Thoracic aorta (tissue), 2 donors: ENCODE measurements at regions not wholly inside any gene's neighbourhood (a gene's known extent, or its start where the extent isn't known, plus 50 kb on each side); places are given as distances from the start of the nearest gene placed in this dataset.

Source experiments
- ATAC-seq: fragments of 150-250 bp; one replicate; pipeline ENCODE4 v1.8.0; 2017; ENCODE audit warnings: low read depth; ENCODE audit not compliant: insufficient number of reproducible peaks, low FRiP score
- DNase-seq: peaks from one replicate; pipeline ENCODE4 v3.0.0-alpha.2; 2020; ENCODE audit warnings: low spot score
- H3K27ac ChIP-seq, 2 donors: fragments of 200-600 bp; sonication (generic); 1 replicate in 1 of 2; 2 replicates in 1 of 2; pipeline ENCODE4 v1.5.1; 2016; ENCODE audit warnings: mild to moderate bottlenecking in 2 of 2, moderate library complexity in 2 of 2
- H3K27me3 ChIP-seq: fragments of 200-600 bp; sonication (generic); replicated peaks from 2 replicates; pipeline ENCODE4 v1.6.0; 2016; ENCODE audit warnings: mild to moderate bottlenecking; ENCODE audit not compliant: insufficient read depth
- H3K36me3 ChIP-seq: fragments of 200-600 bp; sonication (generic); one replicate; pipeline ENCODE4 v1.5.1; 2016
- H3K4me1 ChIP-seq, 2 donors: fragments of 200-600 bp; sonication (generic); 1 replicate in 1 of 2; 2 replicates in 1 of 2; pipeline versions ENCODE4 v1.5.1 to v1.6.0; 2016; ENCODE audit warnings: low read depth in 2 of 2, mild to moderate bottlenecking in 1 of 2; ENCODE audit not compliant: control insufficient read depth in 1 of 2
- H3K4me3 ChIP-seq: fragments of 200-600 bp; sonication (generic); 2 replicates; pipeline ENCODE4 v1.5.1; 2016; ENCODE audit warnings: mild to moderate bottlenecking
- H3K9me3 ChIP-seq: fragments of 200-600 bp; sonication (generic); 2 replicates; pipeline ENCODE4 v1.5.1; 2016
- TF ChIP-seq, protein P1 (sequence below): fragments of 200-600 bp; sonication (generic); IDR thresholded peaks from one replicate; pipeline ENCODE4 v1.5.1; 2019; ENCODE audit warnings: antibody characterized with exemption

DNA sequence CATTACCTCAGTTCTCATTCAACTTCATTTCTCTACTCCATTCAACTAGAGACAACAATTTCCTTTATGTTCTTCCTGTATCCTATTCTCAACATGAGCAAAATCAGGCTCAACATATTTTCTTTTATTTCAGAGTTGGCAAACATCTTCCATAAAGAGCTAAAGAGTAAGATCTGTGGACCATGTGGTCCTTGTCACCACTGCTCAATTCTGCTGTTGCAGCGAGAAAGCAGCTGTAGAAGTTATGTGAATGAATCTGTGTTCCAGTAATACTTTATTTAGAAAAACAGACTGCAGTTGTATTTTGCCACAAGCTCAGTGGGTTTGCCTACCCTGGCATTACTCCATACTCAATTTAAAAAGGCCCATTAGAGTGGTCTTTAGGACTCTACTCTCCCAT is 2057.3 kb downstream of the ARAP2 start:
- no peaks in the 10 kb centered on the region for H3K9me3 ChIP-seq
- no peaks in the 10 kb centered on the region for H3K27me3 ChIP-seq
- DNase-seq = no peak
- no peaks in the 10 kb centered on the region for H3K36me3 ChIP-seq
- no peak overlapping the region for H3K4me3 ChIP-seq
- H3K27ac ChIP-seq = no peak overlapping the region
- H3K4me1 ChIP-seq = no peaks in the 10 kb centered on the region
- TF ChIP-seq, protein P1, sequence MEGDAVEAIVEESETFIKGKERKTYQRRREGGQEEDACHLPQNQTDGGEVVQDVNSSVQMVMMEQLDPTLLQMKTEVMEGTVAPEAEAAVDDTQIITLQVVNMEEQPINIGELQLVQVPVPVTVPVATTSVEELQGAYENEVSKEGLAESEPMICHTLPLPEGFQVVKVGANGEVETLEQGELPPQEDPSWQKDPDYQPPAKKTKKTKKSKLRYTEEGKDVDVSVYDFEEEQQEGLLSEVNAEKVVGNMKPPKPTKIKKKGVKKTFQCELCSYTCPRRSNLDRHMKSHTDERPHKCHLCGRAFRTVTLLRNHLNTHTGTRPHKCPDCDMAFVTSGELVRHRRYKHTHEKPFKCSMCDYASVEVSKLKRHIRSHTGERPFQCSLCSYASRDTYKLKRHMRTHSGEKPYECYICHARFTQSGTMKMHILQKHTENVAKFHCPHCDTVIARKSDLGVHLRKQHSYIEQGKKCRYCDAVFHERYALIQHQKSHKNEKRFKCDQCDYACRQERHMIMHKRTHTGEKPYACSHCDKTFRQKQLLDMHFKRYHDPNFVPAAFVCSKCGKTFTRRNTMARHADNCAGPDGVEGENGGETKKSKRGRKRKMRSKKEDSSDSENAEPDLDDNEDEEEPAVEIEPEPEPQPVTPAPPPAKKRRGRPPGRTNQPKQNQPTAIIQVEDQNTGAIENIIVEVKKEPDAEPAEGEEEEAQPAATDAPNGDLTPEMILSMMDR = no peak
- ATAC-seq = no peak

DNA sequence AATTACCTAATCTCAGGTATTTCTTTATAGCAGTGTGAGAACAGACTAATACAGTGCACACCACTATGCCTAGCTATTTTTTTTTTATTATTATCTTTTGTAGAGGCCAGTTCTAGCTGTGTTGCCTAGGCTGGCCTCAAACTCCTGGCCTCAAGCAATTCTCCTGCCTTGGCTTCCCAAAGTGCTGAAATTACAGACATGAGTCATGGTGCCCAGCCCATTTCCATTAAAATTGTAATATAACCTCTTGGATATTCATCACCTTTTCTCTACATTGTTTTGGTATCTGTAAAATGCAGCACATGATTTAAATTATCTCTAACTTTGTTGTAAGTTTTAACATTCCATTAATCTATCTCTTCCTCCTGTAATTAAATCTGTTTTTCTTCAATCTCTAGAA is 2052.9 kb downstream of the ARAP2 start:
- Histone ChIP-seq H3K36me3 (no peaks in the 10 kb centered on the region), H3K4me3 (no peak overlapping the region), H3K27me3 (no peaks in the 10 kb centered on the region), H3K27ac (no peak overlapping the region), H3K9me3 (no peaks in the 10 kb centered on the region), H3K4me1 (no peaks in the 10 kb centered on the region)
- TF ChIP-seq, protein P1 = no peak
- DNase-seq (no peak), ATAC-seq (no peak)

GRCh38 chr4:34193451-34194154 is 2050.7 kb downstream of the ARAP2 start:
- H3K27me3 ChIP-seq = no peaks in the 10 kb centered on the region
- TF ChIP-seq, protein P1 = no peak
- no peak for DNase-seq
- H3K27ac ChIP-seq = no peak overlapping the region
- H3K4me1 ChIP-seq = no peaks in the 10 kb centered on the region
- H3K4me3 ChIP-seq = no peak overlapping the region
- H3K9me3 ChIP-seq = no peaks in the 10 kb centered on the region
- ATAC-seq = no peak
- no peaks in the 10 kb centered on the region for H3K36me3 ChIP-seq

- Histone ChIP-seq H3K9me3 (no peaks in the 10 kb centered on the region), H3K27me3 (no peaks in the 10 kb centered on the region), H3K4me3 (no peak overlapping the region), H3K27ac (no peak overlapping the region), H3K36me3 (no peaks in the 10 kb centered on the region), H3K4me1 (no peaks in the 10 kb centered on the region)
- ATAC-seq (no peak), DNase-seq (no peak)
- TF ChIP-seq, protein P1 = no peak
Measured at GRCh38 chr4:34194585-34194984, 2049.7 kb downstream of the ARAP2 start.

DNA sequence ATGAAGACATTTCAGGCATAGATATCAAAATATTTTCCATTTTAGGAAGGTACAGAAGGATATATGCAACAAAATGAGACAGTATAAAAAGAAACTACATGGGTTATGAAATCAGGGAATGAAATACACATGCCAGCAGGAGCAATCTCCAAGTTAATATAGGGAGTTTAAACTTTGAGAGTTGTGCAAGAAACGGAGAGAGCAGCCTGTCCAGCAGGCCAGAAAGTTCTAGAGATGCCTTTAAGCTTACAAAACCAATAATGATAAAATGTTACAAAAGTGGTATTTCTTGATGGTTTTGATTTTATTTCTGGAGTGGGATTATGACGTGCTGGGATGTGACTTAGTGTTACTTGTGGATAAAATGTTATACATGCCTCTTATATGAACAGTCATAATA is 2047.9 kb downstream of the ARAP2 start:
- ATAC-seq = no peak
- Histone ChIP-seq H3K36me3 (no peaks in the 10 kb centered on the region), H3K4me1 (no peaks in the 10 kb centered on the region), H3K9me3 (no peaks in the 10 kb centered on the region), H3K27me3 (no peaks in the 10 kb centered on the region), H3K4me3 (no peak overlapping the region), H3K27ac (no peak overlapping the region)
- TF ChIP-seq, protein P1 = no peak
- DNase-seq = no peak
